Activated CD4-positive, CD25-positive, alpha-beta regulatory T cell (primary cell): ENCODE measurements at regions not wholly inside any gene's neighbourhood (a gene's known extent, or its start where the extent isn't known, plus 50 kb on each side); places are given as distances from the start of the nearest gene placed in this dataset.

Experiments
- DNase-seq, 4 experiments: peaks; one replicate each; lab custom pipeline; 2025; lab: John Stamatoyannopoulos, UW

DNA sequence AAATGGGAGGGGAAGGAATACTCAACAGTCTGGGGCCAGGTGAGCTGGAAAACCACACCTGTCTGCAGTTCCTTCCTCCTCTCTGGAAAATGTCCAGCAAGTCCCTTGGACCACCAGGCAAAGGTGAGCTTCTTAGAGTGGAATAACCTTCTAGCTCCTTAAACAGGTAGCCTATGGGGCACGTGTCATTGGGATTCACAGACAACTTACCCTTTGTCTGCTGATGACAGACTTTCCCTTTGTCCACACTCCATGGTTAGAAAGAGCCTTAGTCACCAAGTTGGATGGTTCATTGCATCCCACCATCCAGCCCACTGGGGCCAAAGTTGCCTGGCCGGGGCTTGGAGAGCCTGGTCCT is 98.0 kb upstream of the ITGA6 start:
- DNase-seq: no peak

DNA sequence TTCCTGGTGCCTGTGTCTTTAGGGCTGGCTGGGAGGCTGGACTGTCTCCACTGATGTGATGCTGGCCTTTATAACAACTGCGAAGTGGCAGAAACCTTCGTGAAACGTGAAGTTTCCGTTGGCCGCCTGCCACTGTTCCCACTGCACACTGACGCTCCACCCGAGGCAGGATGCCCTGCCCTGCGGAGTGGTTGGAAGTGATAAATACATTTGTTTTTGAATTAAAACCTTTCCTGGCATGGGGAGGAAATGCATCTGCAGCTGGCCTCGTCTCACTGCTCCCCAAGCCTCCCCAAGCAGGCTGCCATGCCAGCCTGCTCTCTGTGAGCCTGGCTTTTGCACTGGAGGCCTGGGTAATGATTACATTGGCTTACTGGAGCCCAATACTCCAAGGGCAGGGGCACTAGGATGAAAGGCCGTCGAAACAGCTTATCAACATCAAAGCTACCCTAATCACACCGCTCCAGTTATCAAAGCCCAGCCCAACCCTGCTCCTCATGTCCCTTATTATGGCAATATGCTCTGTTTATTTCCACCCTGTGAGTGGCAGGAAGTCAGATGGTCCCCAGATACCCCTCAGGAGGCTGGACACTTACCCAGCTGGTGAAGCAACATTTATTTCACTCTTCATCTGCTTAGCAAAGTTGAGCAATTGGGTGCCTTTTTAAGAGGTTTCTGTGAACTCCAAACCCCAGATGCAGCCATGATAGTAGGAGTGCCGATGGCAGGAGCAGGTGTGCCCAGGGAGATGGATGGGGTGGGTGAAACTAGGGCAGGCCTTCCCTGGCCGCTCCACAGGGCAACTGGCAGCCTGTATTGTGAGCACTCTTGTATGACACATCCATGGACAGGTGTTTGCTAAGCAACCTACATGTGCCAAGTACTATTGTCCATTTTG is 97.4 kb upstream of the ITGA6 start:
- DNase-seq: no peak

DNA sequence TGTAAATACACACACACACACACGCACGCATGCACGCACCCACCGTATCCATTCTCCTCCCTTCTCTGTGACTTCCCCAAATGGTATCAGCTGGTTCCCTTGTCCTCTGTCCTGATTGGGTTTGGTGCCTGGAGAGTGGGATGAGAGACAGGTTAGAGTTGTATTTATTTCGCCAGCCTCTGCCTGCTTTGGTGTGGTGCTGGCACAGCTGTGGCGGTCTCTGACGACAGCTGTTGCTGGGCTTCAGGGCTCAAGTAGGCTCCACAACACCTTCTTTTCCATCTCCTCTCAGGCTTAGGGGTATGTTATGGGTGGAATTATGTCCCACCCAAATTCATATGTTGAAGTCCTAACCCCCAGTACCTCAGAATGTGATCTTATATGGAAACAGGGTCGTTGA is 94.9 kb upstream of the ITGA6 start:
- DNase-seq: no peak

DNA sequence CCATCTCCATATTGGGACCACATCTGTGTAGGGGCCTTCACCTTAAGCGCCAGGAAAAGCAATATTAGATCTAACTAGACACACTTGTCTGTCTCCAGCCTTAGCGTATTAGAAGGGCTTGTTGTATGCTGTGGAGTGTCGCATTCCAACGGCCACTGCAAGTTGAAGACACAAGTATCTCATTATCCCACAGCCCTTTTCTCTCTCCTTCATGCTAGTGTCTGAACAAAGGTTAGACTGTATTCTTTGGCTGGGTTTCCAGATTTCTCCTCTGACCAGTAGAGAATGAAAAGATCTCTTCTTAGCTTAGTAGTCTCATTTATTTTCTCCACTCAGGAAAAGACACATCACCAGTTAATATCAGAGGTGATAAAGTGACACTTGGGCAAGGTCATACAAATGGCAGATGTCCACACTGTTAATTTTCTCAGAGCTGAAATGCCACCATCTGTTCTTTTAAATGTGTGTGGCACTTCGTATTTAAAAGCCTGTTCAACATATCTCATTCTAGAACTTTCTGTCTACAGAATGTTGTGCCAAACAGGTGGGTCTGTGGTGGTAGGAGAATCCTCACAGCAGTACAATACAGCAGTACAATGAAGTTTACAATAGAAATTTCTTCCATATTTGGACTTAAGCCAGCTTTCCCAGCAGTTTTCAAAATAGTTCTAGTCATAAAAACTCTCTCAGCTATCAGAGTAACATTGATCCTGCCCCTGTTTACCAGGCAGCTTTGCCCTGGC is 94.0 kb upstream of the ITGA6 start:
- no peak for DNase-seq

DNA sequence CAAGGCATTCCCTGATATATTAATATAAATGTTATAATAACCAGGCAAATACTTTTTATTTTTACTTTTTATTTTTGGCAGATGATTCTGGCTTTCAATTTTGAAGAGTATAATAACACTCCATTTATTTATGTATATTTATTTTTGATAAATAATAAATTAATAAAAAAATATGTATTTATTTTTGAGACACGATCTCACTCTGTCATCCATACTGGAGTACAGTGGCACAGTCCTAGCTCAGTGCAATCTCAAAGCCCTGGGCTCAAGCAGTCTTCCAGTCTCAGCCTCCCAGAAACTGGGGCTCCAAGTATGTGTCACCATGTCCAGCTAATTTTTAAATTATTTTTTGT is 93.4 kb upstream of the ITGA6 start:
- no peak for DNase-seq

DNA sequence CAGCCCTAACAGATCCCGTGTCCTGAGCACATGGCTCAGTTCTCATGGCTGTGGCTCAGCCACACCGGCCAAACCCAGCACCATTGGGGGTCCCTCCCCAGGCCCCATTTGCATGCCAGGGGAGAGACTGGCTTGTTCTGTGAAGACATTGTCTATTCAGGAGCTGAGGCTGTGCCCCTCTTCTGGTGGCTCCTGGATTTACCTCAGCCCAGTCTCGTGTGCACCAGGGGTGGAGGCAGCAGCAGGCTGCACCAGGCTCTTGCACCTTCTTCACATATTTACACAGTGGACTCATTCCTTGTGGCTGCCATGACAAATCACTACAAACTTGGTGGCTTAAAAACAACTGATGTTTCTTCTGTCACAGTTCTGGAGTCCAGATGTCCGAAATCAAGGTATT is 92.4 kb upstream of the ITGA6 start:
- no peak for DNase-seq

DNA sequence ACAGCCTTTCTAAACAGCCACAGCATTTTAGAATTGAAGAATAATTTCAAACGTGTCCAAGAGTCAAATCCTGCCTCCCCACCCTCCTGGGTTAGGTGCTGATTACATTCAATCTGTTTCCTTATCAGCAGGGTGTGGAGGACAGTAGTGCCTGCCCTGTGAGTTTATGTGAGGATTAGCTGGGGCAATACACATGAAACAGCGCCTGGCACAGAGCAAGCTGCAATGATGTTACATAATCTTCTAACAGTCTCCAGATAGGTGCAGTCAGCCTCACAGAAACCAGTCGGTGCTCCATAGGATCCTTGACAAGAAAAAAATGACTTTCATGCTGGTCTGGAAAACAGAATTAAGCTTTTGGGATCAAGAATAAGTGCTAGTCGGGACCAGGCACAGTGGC is 91.7 kb upstream of the ITGA6 start:
- no peak for DNase-seq

DNA sequence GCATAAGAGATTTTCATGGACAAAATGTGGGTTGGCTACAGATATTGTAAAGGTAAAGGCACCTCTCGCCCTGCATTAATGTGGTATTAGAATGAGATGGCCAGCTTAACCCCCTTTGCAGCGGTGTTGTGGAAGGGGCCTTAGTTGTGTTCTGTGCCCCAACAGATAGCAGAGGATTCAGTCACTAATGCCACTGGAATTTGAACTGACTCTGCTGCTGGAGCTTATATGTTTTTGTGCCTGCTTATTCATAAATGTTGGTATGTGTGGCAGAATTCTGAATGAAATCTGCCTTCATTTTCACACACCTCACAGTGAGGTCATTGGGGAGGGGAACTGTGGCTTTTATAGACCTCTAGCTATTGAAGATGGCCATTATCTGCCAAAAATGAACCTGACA is 90.7 kb upstream of the ITGA6 start:
- no peak for DNase-seq

DNA sequence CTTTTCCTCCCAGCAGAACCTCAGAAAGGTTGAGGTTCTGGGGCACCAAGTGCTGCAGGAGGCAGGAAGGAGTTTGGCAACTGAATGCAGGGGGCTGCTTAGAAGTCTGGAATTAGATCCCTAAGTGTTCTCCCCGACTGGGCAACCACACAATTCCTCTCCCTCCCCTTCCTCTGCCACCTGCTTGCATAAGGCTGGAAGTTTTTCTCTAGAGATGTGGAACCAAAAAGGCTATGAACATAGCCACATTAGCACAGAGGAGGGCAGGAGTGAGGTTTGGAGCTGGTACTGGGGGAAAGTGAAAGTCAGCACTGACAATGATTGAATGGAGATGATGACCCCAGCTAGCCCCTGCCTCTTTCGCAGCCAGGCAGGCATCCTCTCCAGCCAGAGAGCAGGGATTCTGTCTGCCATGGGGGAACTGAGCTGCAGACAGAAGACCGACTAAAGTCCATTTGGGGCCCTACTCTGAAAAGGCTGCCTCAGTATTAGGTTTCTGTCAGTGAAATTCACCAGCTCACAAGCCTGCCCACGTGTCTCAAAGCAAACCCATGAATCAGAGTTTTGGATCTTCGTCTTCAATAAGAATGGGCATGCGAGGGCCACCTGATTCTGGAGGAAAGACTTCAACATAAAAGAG is 87.9 kb upstream of the ITGA6 start:
- no peak for DNase-seq

DNA sequence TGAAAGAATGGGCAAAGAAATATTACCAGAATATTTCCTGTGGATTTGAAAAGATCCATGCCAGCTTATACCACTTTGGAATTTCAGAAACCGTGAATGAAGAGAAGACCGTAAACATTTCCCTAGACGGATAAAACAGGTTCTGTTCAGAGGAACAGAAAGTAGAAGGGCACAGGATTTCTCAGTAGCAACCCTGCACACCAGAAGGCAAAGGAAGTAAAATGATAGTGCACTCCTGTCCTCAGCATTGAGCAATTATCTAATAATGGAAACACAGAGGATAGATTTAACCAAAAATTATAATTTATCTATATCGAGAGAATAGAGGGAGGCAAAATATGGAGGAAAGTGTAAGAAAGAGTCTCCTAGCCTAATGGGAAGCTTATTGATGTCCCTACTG is 87.0 kb upstream of the ITGA6 start:
- no peak for DNase-seq

DNA sequence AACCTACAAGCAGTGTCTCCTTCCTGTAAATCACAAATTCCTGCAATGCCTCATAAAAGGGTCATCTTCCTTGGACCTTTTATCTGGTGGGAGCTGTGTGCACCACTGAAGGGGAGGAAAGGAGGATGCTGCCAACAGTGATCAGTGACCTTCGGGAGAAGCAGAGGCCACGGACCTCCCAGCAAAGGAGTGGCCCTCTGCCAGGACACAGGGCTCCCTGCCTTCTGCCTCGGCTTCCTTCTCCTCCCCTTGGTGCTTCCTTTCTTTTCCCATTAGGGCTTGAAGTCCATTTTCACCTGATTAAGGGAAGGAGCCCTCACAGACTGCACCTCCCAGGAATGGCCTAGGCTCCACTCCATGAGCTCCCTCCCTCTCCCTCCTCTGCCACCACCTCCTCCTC is 85.3 kb upstream of the ITGA6 start:
- no peak for DNase-seq

DNA sequence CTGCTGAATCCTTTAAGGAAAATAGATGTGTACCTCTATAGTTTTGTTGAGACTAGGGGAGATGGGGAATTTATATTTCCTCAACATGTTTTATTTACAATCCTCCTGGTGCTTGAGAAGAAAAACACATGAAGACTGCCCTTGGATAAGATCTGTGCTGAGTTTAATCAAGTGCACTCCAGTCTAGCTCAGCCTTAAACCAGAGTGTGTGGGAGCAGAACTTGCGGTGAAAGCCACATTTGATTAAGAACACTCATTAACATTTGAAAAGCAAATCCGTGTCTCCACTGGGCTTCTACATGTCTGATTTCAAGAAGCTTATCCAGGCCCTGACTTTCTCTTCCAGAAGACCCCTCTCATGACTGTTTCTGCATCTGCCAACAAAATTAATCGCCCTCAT is 84.8 kb upstream of the ITGA6 start:
- no peak for DNase-seq

DNA sequence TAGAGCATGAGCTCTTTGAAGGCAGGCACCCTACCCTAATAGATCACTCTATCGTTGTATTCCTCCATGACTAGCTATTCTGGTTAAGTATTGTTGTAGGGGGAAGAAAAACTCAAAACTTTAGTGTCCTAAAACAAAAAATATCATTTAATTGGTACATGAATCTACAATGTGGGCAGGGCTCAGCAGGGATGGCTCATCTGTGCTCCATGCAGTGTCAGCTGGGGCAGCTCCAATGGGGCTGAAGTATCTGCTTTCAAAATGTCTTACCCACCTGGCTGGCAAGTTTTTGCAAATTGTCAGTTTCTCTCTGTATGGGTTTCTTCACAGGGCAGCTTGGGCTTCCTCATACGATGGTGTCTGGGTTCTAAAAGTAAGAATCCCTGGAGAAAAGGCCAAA is 83.2 kb upstream of the ITGA6 start:
- DNase-seq: no peak

DNA sequence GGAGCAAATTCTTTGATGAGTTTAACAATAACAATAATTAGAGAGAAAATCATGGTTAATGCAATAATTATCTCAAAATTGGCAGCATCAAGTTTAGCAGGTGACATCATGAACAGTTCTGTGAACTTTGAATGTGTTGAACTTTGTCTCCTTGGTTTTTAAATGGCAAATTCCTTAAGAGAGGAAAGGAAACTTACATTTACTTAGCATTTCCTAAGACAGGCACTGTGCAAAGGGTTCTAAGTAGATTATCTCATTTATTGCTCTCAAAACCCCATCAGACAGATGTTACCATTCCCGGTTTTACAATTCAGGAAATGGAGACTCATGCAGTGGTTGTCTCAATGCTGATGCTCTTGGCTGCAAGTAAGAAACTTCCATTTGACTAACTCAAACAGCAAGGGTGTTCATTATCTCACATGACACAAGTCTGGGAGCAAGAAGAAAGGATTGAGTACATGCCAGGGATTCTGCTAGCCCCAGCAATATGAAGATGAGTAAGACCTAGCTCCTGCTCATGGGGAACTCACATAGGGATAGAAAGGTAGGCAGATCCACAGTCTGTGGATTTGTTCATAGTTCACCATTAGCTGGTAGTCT is 81.3 kb upstream of the ITGA6 start:
- DNase-seq: no peak

DNA sequence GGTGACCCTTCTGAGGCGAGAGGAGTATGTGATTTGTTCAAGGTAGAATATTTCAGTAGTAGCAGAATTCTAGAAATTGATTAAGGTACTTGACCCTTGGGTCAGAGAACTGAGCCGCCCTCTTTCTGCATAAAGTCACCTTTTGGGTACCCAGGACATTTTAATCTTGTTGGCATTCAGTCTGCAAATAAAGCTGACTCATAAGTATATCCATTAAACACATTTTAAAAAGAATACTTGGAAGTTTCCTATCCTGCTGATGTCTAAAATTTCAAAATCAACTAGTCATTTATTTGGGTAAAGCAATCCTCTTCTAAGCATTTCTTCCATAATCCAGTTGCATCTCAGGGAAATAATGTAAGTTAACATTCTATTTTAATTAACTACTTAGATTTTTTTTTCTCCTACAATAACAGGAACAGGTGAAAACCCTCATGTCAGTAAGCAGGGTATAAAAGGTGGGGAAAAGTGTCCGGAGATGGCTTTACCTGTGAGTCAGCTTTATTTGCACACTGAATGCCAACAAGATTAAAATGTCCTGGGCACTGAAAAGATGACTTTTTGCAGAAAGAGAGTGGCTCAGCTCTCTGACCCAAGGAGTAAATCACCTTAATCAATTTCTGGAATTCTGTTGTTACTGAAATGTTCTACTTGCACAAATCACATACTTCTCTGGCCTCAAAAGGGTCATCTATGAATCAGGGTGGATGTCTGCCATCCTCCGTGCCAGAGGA is 78.7 kb upstream of the ITGA6 start:
- no peak for DNase-seq

DNA sequence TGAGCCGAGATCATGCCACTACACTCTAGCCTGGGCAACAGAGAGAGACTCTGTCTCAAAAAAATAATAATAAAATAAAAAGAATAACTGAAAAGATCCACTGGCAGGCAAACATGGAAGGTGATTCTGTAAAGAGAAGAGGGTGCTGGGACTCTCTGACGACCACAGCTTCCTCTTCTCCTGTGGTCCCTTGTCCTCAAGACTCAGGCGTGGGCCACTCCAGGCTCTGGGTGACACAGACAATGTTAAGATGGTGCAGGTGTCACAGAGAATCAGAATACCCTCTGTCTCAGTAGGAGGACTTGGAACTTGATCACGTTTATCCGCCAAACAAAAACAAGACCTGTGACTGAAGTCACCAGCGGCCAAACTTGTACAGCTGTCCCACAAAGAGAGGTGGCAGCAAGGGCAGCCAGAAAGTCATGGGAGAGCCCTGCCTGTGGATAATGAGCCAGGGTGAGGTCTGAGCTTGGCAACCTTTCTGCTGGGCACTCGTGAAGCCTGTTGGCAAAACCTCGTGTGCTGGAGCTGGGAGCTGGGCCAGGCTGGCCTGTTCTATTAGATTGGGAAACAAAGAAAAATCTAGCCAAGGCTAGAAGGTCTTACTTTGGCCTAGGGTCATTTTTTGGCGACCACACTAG is 76.4 kb upstream of the ITGA6 start:
- no peak for DNase-seq

DNA sequence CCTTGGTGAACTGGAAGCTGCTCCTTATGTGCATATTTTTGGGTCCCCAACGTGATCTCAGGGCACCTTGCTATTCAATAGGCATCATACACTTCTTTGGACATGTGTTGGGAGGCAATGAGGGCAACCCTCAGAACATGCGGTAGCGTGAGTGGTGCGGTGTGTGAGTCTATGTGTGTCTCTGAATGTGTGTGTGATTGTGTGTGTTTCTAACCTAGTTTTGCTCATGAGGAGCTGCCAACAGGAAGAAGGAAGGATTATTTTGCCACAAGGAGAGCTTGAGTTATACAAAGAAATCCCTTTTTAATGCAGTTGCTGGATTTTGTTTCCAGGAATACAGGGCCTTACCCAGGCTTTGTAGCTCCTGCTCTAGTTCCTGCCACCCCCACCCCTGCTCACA is 75.8 kb upstream of the ITGA6 start:
- DNase-seq: no peak

DNA sequence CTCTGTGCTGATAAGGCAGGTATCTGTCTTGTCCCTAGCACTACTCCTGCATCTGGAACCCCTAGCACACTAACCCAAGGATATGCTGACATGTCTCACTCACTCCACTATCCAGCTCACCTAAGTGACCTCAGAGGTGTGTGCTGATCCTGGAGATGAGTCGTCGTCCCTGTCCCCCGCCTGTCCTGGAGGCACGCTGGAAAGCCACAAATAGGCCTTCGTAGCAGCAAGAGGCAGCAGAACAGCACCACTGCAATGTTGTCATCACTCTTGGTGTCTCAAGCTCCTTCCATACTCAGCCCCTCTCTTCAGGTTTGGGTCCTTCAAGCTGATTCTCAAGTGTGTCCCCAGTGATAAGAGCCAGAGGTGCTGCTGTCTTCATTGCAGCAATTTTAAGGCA is 73.0 kb upstream of the ITGA6 start:
- no peak for DNase-seq

DNA sequence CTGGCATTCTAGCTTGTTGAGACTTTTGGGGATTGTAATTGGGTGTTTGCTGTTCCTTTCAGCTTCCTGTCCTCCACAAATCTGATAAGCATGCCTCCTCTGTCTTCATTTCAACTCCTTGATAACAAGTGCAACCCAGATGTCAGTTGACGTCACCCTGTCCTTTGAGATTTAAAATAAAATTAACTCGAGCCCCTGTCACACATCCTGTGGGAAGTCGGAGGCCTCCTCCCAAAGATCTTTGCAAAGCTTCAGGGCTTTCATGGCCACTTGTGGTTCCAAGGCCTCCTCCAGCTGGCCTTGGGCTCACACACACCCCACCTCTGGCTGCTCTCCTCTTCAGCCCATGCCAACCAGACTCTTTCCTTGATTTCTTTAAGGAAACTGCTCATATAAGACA is 69.9 kb upstream of the ITGA6 start:
- DNase-seq: no peak

DNA sequence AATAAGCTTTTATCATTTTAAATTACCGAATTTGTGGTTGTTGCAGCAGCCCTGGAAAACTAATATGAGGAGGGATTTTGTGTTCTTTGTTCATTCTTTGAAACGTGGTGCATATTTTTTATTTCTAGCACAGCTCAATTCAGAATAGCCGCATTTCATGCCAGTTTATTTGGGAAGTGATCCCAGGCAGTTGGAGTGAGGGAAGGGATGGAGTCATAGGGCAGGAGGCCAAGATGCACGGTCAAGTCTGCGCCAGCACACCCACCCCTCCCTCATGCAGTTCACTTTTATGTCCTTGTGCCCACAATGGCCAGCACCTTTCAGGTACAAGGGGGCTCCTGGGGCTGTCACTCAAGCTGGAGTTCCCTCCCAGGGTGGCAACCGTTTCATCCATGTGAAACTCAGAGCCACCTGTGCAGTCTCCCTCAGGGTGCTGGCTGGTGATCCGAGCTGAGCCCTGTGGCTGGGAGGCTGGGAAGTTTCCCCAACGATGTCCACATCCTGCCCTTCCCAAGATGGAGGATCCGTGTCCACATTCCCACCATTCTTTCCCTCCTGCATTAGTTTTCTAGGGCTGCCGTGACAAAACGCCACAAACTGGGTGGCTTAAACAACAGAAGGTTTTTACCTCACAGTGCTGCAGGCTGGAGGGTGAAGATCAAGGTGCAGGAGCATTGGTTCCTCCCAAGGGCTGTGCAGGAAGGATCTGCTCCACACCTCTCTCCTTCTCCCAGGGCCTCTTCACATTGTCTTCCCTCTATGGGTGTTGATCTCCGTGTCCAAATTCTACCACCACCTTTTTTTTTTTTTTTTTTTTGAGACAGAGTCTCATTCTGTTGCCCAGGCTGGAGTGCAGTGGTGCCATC is 68.5 kb upstream of the ITGA6 start:
- no peak for DNase-seq

DNA sequence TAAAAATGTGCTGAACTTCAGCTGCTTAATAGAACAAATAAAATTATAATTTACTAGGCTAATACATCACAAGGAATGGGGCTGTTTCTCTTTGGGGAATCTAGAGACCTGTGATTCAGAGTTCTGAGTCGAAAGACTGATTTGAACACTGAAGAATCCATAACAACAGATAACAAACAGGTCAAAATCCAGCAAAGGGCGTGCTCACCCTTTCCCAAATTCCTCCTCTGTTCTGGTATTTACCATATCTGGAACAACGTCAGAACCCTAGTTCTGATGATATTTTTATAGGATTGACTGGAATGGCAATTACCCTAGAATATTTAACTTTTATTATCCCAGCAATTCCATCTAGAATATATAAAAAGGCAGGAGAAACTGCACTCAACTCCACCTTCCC is 66.0 kb upstream of the ITGA6 start:
- no peak for DNase-seq
